ENCODE measurements at regions not wholly inside any gene's neighbourhood (a gene's known extent, or its start where the extent isn't known, plus 50 kb on each side); places are given as distances from the start of the nearest gene placed in this dataset.

- TF ChIP-seq EZH2phosphoT487 (IDR thresholded peaks at IDR 0.05; ENCODE audit: borderline replicate concordance, low read depth) (no peak), CTCF (IDR thresholded peaks at IDR 0.05) (no peak), YY1 (IDR thresholded peaks at IDR 0.05; ENCODE audit: low read depth) (no peak)
These were observed 143.8 kb downstream of the RNF152 start for GRCh38 chr18:61749031-61749430.

Data from SK-N-SH (cell line).